PFSK-1 (cell line): ENCODE measurements at regions not wholly inside any gene's neighbourhood (a gene's known extent, or its start where the extent isn't known, plus 50 kb on each side); places are given as distances from the start of the nearest gene placed in this dataset.

ENCODE experiments used
- FOXP2 ChIP-seq: optimal IDR thresholded peaks from 2 replicates; pipeline ENCODE3; 2011; ENCODE audit warnings: borderline replicate concordance, control low read depth, inconsistent platforms; ENCODE audit not compliant: insufficient read depth; ENCODE audit errors: extremely low read length, extremely low read depth
- POLR2AphosphoS5 ChIP-seq: IDR thresholded peaks from 2 replicates; pipeline ENCODE4 v1.6.1; 2012; ENCODE audit warnings: low read depth, mild to moderate bottlenecking, control low read depth, low read length, moderate library complexity
- SIN3A ChIP-seq: IDR thresholded peaks from 2 replicates; pipeline ENCODE4 v1.6.1; 2012; ENCODE audit warnings: mild to moderate bottlenecking, low read length, moderate library complexity, borderline replicate concordance; ENCODE audit not compliant: insufficient read depth
- TAF1 ChIP-seq: IDR thresholded peaks from 2 replicates; pipeline ENCODE4 v1.6.1; 2012; ENCODE audit warnings: low read length, control low read depth, borderline replicate concordance; ENCODE audit not compliant: insufficient read depth
- TF ChIP-seq, protein P1 (sequence below), 2 experiments: IDR thresholded peaks; 2 replicates each; pipeline versions ENCODE4 v1.6.1 to v1.8.0; 2011 to 2012; ENCODE audit warnings: low read depth in 2 of 2, low read length in 2 of 2, control low read depth in 1 of 2, inconsistent platforms in 1 of 2, mild to moderate bottlenecking in 1 of 2, moderate library complexity in 1 of 2; ENCODE audit not compliant: insufficient read depth in 1 of 2

DNA sequence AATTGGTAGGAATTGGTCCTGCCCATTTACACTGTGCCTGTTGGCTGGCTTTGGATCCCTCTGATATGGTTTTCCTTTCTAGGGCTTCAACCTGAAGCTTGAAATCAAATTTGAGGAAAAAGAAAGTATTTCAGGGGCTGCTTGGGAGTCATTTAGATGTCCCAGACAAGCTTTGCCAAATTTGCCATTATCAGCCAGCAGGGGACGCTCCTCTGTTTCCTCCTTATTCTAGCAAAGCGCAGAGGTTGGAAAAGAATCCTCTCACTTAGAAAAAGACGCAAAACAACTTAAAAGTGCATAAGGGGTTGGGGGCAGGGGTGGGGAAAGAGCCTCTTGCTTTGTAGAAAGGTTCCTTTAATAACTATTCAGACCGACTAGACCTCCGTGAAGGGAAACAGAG lies 1211.1 kb upstream of the PCDH20 start:
- TF ChIP-seq FOXP2 (no peak), POLR2AphosphoS5 (no peak)

DNA sequence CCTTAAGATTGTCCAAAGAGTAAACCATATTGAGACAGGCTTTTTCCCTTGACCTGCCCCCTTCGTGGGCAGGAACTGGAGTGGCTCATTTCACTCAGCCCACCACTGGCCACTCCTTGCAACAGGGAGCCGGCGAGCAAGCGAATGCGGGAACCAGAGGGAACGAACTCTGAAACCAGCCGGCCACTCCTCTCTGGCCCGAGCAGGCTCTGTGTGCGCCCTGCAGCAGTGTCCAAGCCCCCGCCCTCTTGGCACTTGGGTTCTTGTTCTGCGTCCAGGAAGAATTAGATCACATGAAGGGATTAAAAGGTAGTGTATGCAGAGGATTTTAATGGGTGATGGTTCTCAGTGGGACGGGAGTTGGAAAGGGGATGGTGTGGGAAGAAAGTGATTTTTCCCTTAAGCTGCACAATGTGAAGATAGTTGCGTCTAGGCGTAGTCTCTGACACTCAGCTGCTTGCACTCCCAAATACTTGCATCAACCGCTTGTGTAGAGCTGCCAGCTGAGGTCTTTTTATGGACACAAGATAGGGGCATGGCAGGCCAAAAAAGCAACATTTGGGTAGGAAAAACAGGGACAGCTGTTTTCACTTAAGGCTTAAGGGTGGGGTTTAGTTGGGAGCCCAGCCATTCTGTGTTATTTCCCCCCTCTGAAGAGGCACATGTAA lies 1209.7 kb upstream of the PCDH20 start:
- no peak for TF ChIP-seq FOXP2
- TF ChIP-seq TAF1: no peak

- TF ChIP-seq POLR2AphosphoS5 (no peak), FOXP2 (no peak), TAF1 (no peak), SIN3A (no peak)
- TF ChIP-seq, protein P1, sequence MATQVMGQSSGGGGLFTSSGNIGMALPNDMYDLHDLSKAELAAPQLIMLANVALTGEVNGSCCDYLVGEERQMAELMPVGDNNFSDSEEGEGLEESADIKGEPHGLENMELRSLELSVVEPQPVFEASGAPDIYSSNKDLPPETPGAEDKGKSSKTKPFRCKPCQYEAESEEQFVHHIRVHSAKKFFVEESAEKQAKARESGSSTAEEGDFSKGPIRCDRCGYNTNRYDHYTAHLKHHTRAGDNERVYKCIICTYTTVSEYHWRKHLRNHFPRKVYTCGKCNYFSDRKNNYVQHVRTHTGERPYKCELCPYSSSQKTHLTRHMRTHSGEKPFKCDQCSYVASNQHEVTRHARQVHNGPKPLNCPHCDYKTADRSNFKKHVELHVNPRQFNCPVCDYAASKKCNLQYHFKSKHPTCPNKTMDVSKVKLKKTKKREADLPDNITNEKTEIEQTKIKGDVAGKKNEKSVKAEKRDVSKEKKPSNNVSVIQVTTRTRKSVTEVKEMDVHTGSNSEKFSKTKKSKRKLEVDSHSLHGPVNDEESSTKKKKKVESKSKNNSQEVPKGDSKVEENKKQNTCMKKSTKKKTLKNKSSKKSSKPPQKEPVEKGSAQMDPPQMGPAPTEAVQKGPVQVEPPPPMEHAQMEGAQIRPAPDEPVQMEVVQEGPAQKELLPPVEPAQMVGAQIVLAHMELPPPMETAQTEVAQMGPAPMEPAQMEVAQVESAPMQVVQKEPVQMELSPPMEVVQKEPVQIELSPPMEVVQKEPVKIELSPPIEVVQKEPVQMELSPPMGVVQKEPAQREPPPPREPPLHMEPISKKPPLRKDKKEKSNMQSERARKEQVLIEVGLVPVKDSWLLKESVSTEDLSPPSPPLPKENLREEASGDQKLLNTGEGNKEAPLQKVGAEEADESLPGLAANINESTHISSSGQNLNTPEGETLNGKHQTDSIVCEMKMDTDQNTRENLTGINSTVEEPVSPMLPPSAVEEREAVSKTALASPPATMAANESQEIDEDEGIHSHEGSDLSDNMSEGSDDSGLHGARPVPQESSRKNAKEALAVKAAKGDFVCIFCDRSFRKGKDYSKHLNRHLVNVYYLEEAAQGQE (IDR thresholded peaks at IDR 0.05; ENCODE audit: insufficient read depth in 1 of 2, low read depth in 2 of 2, low read length in 2 of 2): no peak
These were observed 1198.2 kb upstream of the PCDH20 start for GRCh38 chr13:62613819-62614218.

- TF ChIP-seq SIN3A: no peak
- TF ChIP-seq POLR2AphosphoS5: no peak
- TF ChIP-seq TAF1: no peak
- TF ChIP-seq, protein P1 (IDR thresholded peaks at IDR 0.05; ENCODE audit: insufficient read depth in 1 of 2, low read depth in 2 of 2, low read length in 2 of 2): no peak
- TF ChIP-seq FOXP2: no peak
These were observed 1195.7 kb upstream of the PCDH20 start for GRCh38 chr13:62611343-62611742.

GRCh38 chr13:62598708-62599107 lies 1183.1 kb upstream of the PCDH20 start:
- no peak for TF ChIP-seq TAF1
- no peak for TF ChIP-seq POLR2AphosphoS5
- TF ChIP-seq, protein P1 (IDR thresholded peaks at IDR 0.05; ENCODE audit: insufficient read depth in 1 of 2, low read depth in 2 of 2, low read length in 2 of 2): no peak
- TF ChIP-seq SIN3A: no peak
- no peak for TF ChIP-seq FOXP2

DNA sequence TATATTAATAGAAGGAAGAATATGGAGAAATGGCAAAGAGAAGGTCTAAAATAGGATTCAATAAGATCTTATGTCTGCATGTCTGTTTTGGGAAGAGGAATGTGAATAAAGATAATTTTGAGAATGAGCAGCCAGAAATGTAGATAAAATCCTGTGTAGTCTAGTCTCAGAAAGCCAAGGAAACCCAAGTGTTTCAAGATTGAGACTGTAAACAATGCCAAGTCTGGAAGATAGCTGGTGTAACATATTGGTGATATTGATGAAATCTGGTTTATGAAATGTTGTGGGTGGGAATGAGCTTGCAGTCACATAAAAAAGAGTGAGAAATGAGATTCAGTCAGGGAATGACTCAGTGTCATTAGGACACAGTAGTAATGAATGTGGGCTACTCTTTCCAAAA lies 1180.3 kb upstream of the PCDH20 start:
- TF ChIP-seq TAF1 (no peak), SIN3A (no peak)

DNA sequence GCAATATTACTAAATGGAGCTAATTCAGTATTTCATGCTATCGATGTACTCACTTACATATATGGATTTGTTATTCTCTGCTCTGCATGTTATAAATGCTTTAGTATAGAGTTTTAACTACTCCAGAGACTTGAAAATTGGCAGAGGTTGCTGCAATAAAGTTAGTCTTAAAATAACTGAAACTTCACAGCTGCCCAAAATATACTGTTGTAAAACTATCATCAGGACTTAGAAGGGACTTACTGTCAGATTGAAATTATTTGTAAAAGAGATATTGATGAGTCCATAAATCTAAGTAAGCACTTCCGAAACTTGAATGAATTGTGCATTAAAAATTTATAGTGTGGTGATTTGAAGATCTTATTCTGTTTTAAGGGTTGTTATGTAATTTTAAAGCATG lies 1178.2 kb upstream of the PCDH20 start:
- TF ChIP-seq, protein P1 (IDR thresholded peaks at IDR 0.05; ENCODE audit: insufficient read depth in 1 of 2, low read depth in 2 of 2, low read length in 2 of 2): no peak
- TF ChIP-seq SIN3A: no peak
- TF ChIP-seq FOXP2: no peak
- TF ChIP-seq TAF1: no peak
- no peak for TF ChIP-seq POLR2AphosphoS5
